ENCODE measurements at regions not wholly inside any gene's neighbourhood (a gene's known extent, or its start where the extent isn't known, plus 50 kb on each side); places are given as distances from the start of the nearest gene placed in this dataset.
"Not testable (repeated sequence)": the region's sequence is repeated elsewhere in the genome, so short reads cannot be mapped to it uniquely, and the experiment has no call there.

GRCh38 chr5:29587832-29588231 lies 1605.7 kb upstream of the CDH6 start:
- in situ Hi-C loops (cut with HindIII; ENCODE audit: low sequenced_read_pairs): no loop called here

GRCh38 chr5:29568028-29568427 lies 1625.5 kb upstream of the CDH6 start:
- in situ Hi-C loops (cut with HindIII; ENCODE audit: low sequenced_read_pairs): no loop called here

GRCh38 chr5:29561564-29561963 lies 1631.9 kb upstream of the CDH6 start:
- in situ Hi-C loops (cut with HindIII; ENCODE audit: low sequenced_read_pairs): no loop called here

- in situ Hi-C loops (cut with HindIII; ENCODE audit: low sequenced_read_pairs): no loop called here
Observed at GRCh38 chr5:29550523-29550922, 1643.0 kb upstream of the CDH6 start.

GRCh38 chr5:29548262-29548661 lies 1645.2 kb upstream of the CDH6 start:
- in situ Hi-C loops (cut with HindIII; ENCODE audit: low sequenced_read_pairs): no loop called here

- in situ Hi-C loops (cut with HindIII; ENCODE audit: low sequenced_read_pairs): no loop called here
Observed at GRCh38 chr5:29547236-29547865, 1646.1 kb upstream of the CDH6 start.

GRCh38 chr5:29543501-29543900 lies 1650.0 kb upstream of the CDH6 start:
- in situ Hi-C loops (cut with HindIII; ENCODE audit: low sequenced_read_pairs): no loop called here

GRCh38 chr5:29524227-29524626 lies 1669.3 kb upstream of the CDH6 start:
- in situ Hi-C loops (cut with HindIII; ENCODE audit: low sequenced_read_pairs): no loop called here

GRCh38 chr5:29518176-29518575 lies 1675.3 kb upstream of the CDH6 start:
- in situ Hi-C loops (cut with HindIII; ENCODE audit: low sequenced_read_pairs): no loop called here

- in situ Hi-C loops (cut with HindIII; ENCODE audit: low sequenced_read_pairs): no loop called here
Observed at GRCh38 chr5:29516224-29516623, 1677.3 kb upstream of the CDH6 start.

- in situ Hi-C loops (cut with HindIII; ENCODE audit: low sequenced_read_pairs): no loop called here
Observed at GRCh38 chr5:29508131-29508530, 1685.4 kb upstream of the CDH6 start.

- in situ Hi-C loops (cut with HindIII; ENCODE audit: low sequenced_read_pairs): no loop called here
Observed at GRCh38 chr5:29504411-29504810, 1689.1 kb upstream of the CDH6 start.

- in situ Hi-C loops (cut with HindIII; ENCODE audit: low sequenced_read_pairs): no loop called here
Observed at GRCh38 chr5:29498860-29499259, 1694.6 kb upstream of the CDH6 start.

GRCh38 chr5:29498412-29498811 lies 1695.1 kb upstream of the CDH6 start:
- in situ Hi-C loops (cut with HindIII; ENCODE audit: low sequenced_read_pairs): no loop called here

GRCh38 chr5:29485333-29485732 lies 1708.2 kb upstream of the CDH6 start:
- in situ Hi-C loops (cut with HindIII; ENCODE audit: low sequenced_read_pairs): no loop called here

- in situ Hi-C loops (cut with HindIII; ENCODE audit: low sequenced_read_pairs): no loop called here
Observed at GRCh38 chr5:29469581-29469980, 1723.9 kb upstream of the CDH6 start.

- in situ Hi-C loops (cut with HindIII; ENCODE audit: low sequenced_read_pairs): no loop called here
Observed at GRCh38 chr5:29462241-29462640, 1731.2 kb upstream of the CDH6 start.

- in situ Hi-C loops (cut with HindIII; ENCODE audit: low sequenced_read_pairs): no loop called here
Observed at GRCh38 chr5:29460971-29461559, 1732.4 kb upstream of the CDH6 start.

- in situ Hi-C loops (cut with HindIII; ENCODE audit: low sequenced_read_pairs): not testable (repeated sequence)
Observed at GRCh38 chr5:29451004-29451403, 1742.5 kb upstream of the CDH6 start.

- in situ Hi-C loops (cut with HindIII; ENCODE audit: low sequenced_read_pairs): no loop called here
Observed at GRCh38 chr5:29414681-29415080, 1778.8 kb upstream of the CDH6 start.

- in situ Hi-C loops (cut with HindIII; ENCODE audit: low sequenced_read_pairs): no loop called here
Observed at GRCh38 chr5:29412979-29413378, 1780.5 kb upstream of the CDH6 start.

- in situ Hi-C loops (cut with HindIII; ENCODE audit: low sequenced_read_pairs): no loop called here
Observed at GRCh38 chr5:29402270-29402669, 1791.2 kb upstream of the CDH6 start.

- in situ Hi-C loops (cut with HindIII; ENCODE audit: low sequenced_read_pairs): no loop called here
Observed at GRCh38 chr5:29389993-29390392, 1803.5 kb upstream of the CDH6 start.
